ENCODE measurements at regions not wholly inside any gene's neighbourhood (a gene's known extent, or its start where the extent isn't known, plus 50 kb on each side); places are given as distances from the start of the nearest gene placed in this dataset.

- TF ChIP-seq, protein P1, sequence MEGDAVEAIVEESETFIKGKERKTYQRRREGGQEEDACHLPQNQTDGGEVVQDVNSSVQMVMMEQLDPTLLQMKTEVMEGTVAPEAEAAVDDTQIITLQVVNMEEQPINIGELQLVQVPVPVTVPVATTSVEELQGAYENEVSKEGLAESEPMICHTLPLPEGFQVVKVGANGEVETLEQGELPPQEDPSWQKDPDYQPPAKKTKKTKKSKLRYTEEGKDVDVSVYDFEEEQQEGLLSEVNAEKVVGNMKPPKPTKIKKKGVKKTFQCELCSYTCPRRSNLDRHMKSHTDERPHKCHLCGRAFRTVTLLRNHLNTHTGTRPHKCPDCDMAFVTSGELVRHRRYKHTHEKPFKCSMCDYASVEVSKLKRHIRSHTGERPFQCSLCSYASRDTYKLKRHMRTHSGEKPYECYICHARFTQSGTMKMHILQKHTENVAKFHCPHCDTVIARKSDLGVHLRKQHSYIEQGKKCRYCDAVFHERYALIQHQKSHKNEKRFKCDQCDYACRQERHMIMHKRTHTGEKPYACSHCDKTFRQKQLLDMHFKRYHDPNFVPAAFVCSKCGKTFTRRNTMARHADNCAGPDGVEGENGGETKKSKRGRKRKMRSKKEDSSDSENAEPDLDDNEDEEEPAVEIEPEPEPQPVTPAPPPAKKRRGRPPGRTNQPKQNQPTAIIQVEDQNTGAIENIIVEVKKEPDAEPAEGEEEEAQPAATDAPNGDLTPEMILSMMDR (conservative IDR thresholded peaks at IDR 0.05; ENCODE audit: low read depth, low read length), result no peak
- TF ChIP-seq EZH2 (IDR thresholded peaks at IDR 0.05; ENCODE audit: low read length, unreplicated experiment) (no peak), EZH2phosphoT487 (IDR thresholded peaks at IDR 0.05; ENCODE audit: borderline replicate concordance, low read length) (no peak)
These were observed 602.7 kb upstream of the SORCS1 start for GRCh38 chr10:107767185-107767584.
